Fibroblast of mammary gland (primary cell): ENCODE measurements at regions not wholly inside any gene's neighbourhood (a gene's known extent, or its start where the extent isn't known, plus 50 kb on each side); places are given as distances from the start of the nearest gene placed in this dataset.

ENCODE experiments used
- DNase-seq: peaks from one replicate; pipeline ENCODE4 v3.0.0-alpha.2; 2010; ENCODE audit warnings: low read depth
- H3K4me3 ChIP-seq: 2 replicates; pipeline ENCODE4 v1.5.1; 2011; ENCODE audit warnings: low read depth, mild to moderate bottlenecking, low read length, moderate library complexity; ENCODE audit not compliant: control insufficient read depth
- CTCF ChIP-seq: conservative IDR thresholded peaks from 2 replicates; pipeline ENCODE4 v1.5.1; 2011; ENCODE audit warnings: low read depth, low read length, inconsistent platforms; ENCODE audit not compliant: control insufficient read depth, insufficient read depth

GRCh38 chr11:91786097-91786496, 438.5 kb upstream of the FAT3 start:
- no peak for DNase-seq
- no peak for TF ChIP-seq CTCF
- H3K4me3 ChIP-seq, result no peak overlapping the region

GRCh38 chr11:91783173-91783572, 441.4 kb upstream of the FAT3 start:
- no peak for DNase-seq
- H3K4me3 ChIP-seq, result no peak overlapping the region
- no peak for TF ChIP-seq CTCF

GRCh38 chr11:91778758-91779157, 445.9 kb upstream of the FAT3 start:
- H3K4me3 ChIP-seq, result no peak overlapping the region
- DNase-seq, result no peak
- no peak for TF ChIP-seq CTCF

GRCh38 chr11:91776655-91777054, 448.0 kb upstream of the FAT3 start:
- TF ChIP-seq CTCF, result no peak
- no peak overlapping the region for H3K4me3 ChIP-seq
- no peak for DNase-seq

GRCh38 chr11:91773090-91773489, 451.5 kb upstream of the FAT3 start:
- DNase-seq, result no peak
- TF ChIP-seq CTCF, result no peak
- no peak overlapping the region for H3K4me3 ChIP-seq

- no peak for DNase-seq
- no peak for TF ChIP-seq CTCF
- H3K4me3 ChIP-seq, result no peak overlapping the region
Observed at GRCh38 chr11:91771961-91772360, 452.7 kb upstream of the FAT3 start.

- no peak for TF ChIP-seq CTCF
- DNase-seq, result no peak
Observed at GRCh38 chr11:91768783-91769182, 455.8 kb upstream of the FAT3 start.

More at GRCh38 chr11:91768783-91769182, 455.8 kb upstream of the FAT3 start:
- no peak overlapping the region for H3K4me3 ChIP-seq
